ENCODE measurements at regions not wholly inside any gene's neighbourhood (a gene's known extent, or its start where the extent isn't known, plus 50 kb on each side); places are given as distances from the start of the nearest gene placed in this dataset.

- H3K27me3 ChIP-seq (ENCODE audit: control insufficient read depth, extremely low read depth, insufficient read depth, low read length), result no peaks in the 10 kb centered on the region
- no peak overlapping the region for H2AFZ ChIP-seq (ENCODE audit: control insufficient read depth, low read length)
- dilution Hi-C loops (cut with MboI; ENCODE audit: extremely low pct_ligation_motif_present, low sequenced_read_pairs), result no loop called here
- H3K4me1 ChIP-seq (ENCODE audit: control insufficient read depth, extremely low read depth, insufficient read depth, low read length), result no peaks in the 10 kb centered on the region
- H3K9me1 ChIP-seq (ENCODE audit: control insufficient read depth, extremely low read depth, insufficient read depth, low read length), result no peaks in the 10 kb centered on the region
- no peaks in the 10 kb centered on the region for H3K9me3 ChIP-seq (ENCODE audit: control insufficient read depth, low read depth, low read length)
- DNase-seq (ENCODE audit: low read depth, low spot score) (no peak), FAIRE-seq (no peak)
- H3K4me2 ChIP-seq (ENCODE audit: control insufficient read depth, extremely low read depth, insufficient read depth, low read depth, low read length), result no peak overlapping the region
- TF ChIP-seq CTCF (optimal IDR thresholded peaks at IDR 0.05 in 1 of 3, IDR thresholded peaks at IDR 0.05 in 1 of 3, conservative IDR thresholded peaks at IDR 0.05 in 1 of 3; ENCODE audit: extremely low read depth in 1 of 3, insufficient read depth in 2 of 3, low read length in 3 of 3) (no peak), EZH2 (IDR thresholded peaks at IDR 0.05; ENCODE audit: low read length) (no peak)
- no peaks in the 10 kb centered on the region for H4K20me1 ChIP-seq (ENCODE audit: control insufficient read depth, extremely low read depth, insufficient read depth, low read length)
- H3K36me3 ChIP-seq (ENCODE audit: control insufficient read depth in 2 of 2, extremely low read depth in 1 of 2, insufficient read depth in 2 of 2, low read length in 2 of 2), result no peaks in the 10 kb centered on the region
- no peak overlapping the region for H3K9ac ChIP-seq (ENCODE audit: control insufficient read depth, extremely low read depth, insufficient read depth, low read length)
- H3K79me2 ChIP-seq (ENCODE audit: control insufficient read depth, insufficient read depth, low read length), result no peaks in the 10 kb centered on the region
- no peak overlapping the region for H3K4me3 ChIP-seq (ENCODE audit: control insufficient read depth in 2 of 3, extremely low read depth in 1 of 3, insufficient read depth in 2 of 3, low read depth in 1 of 3, low read length in 3 of 3)
- no peak overlapping the region for H3K27ac ChIP-seq (ENCODE audit: control insufficient read depth, insufficient read depth, low read length)
Observed at GRCh38 chr2:221810245-221810644, 238.1 kb upstream of the EPHA4 start.

- no peaks in the 10 kb centered on the region for H3K79me2 ChIP-seq (ENCODE audit: control insufficient read depth, insufficient read depth, low read length)
- no peak overlapping the region for H2AFZ ChIP-seq (ENCODE audit: control insufficient read depth, low read length)
- H3K9ac ChIP-seq (ENCODE audit: control insufficient read depth, extremely low read depth, insufficient read depth, low read length), result no peak overlapping the region
- FAIRE-seq (no peak), DNase-seq (ENCODE audit: low read depth, low spot score) (no peak)
- H3K27me3 ChIP-seq (ENCODE audit: control insufficient read depth, extremely low read depth, insufficient read depth, low read length), result no peaks in the 10 kb centered on the region
- no peak overlapping the region for H3K27ac ChIP-seq (ENCODE audit: control insufficient read depth, insufficient read depth, low read length)
- H3K9me1 ChIP-seq (ENCODE audit: control insufficient read depth, extremely low read depth, insufficient read depth, low read length), result no peaks in the 10 kb centered on the region
- H3K36me3 ChIP-seq (ENCODE audit: control insufficient read depth in 2 of 2, extremely low read depth in 1 of 2, insufficient read depth in 2 of 2, low read length in 2 of 2), result no peaks in the 10 kb centered on the region
- H4K20me1 ChIP-seq (ENCODE audit: control insufficient read depth, extremely low read depth, insufficient read depth, low read length), result no peaks in the 10 kb centered on the region
- H3K4me2 ChIP-seq (ENCODE audit: control insufficient read depth, extremely low read depth, insufficient read depth, low read depth, low read length), result no peak overlapping the region
- no peaks in the 10 kb centered on the region for H3K9me3 ChIP-seq (ENCODE audit: control insufficient read depth, low read depth, low read length)
- TF ChIP-seq EZH2 (IDR thresholded peaks at IDR 0.05; ENCODE audit: low read length) (no peak), CTCF (optimal IDR thresholded peaks at IDR 0.05 in 1 of 3, IDR thresholded peaks at IDR 0.05 in 1 of 3, conservative IDR thresholded peaks at IDR 0.05 in 1 of 3; ENCODE audit: extremely low read depth in 1 of 3, insufficient read depth in 2 of 3, low read length in 3 of 3) (no peak)
- H3K4me3 ChIP-seq (ENCODE audit: control insufficient read depth in 2 of 3, extremely low read depth in 1 of 3, insufficient read depth in 2 of 3, low read depth in 1 of 3, low read length in 3 of 3), result no peak overlapping the region
- H3K4me1 ChIP-seq (ENCODE audit: control insufficient read depth, extremely low read depth, insufficient read depth, low read length), result no peaks in the 10 kb centered on the region
- dilution Hi-C loops (cut with MboI; ENCODE audit: extremely low pct_ligation_motif_present, low sequenced_read_pairs), result no loop called here
Observed at GRCh38 chr2:221808488-221808887, 236.4 kb upstream of the EPHA4 start.

Data from keratinocyte (primary cell).